Smooth muscle cell (in vitro differentiated cells): ENCODE measurements at regions not wholly inside any gene's neighbourhood (a gene's known extent, or its start where the extent isn't known, plus 50 kb on each side); places are given as distances from the start of the nearest gene placed in this dataset.

ENCODE experiments used
- DNase-seq: peaks from one replicate; lab custom pipeline; 2025; ENCODE audit not compliant: unreplicated experiment; lab: John Stamatoyannopoulos, UW
- H2AFZ ChIP-seq: fragments of 200-600 bp; sonication (generic); 2 replicates; pipeline ENCODE4 v1.6.0; 2016; ENCODE audit warnings: antibody characterized with exemption, low read depth, mild to moderate bottlenecking
- H3F3A ChIP-seq: fragments of 200-600 bp; sonication (generic); 2 replicates; pipeline ENCODE4 v1.6.0; 2017; ENCODE audit warnings: antibody characterized with exemption, low read depth
- H3K27ac ChIP-seq: fragments of 200-600 bp; sonication (generic); 2 replicates; pipeline ENCODE4 v1.5.1; 2016; ENCODE audit warnings: low read depth, mild to moderate bottlenecking
- H3K27me3 ChIP-seq: fragments of 200-600 bp; sonication (generic); 2 replicates; pipeline ENCODE4 v1.6.1; 2016; ENCODE audit warnings: low read depth, mild to moderate bottlenecking
- H3K36me3 ChIP-seq: fragments of 200-600 bp; sonication (generic); 2 replicates; pipeline ENCODE4 v1.5.1; 2016; ENCODE audit warnings: low read depth
- H3K4me1 ChIP-seq: fragments of 200-600 bp; sonication (generic); 2 replicates; pipeline ENCODE4 v1.5.1; 2016; ENCODE audit warnings: low read depth
- H3K4me2 ChIP-seq: fragments of 200-600 bp; sonication (generic); 2 replicates; pipeline ENCODE4 v1.6.0; 2016; ENCODE audit warnings: mild to moderate bottlenecking
- H3K4me3 ChIP-seq: fragments of 200-600 bp; sonication (generic); 2 replicates; pipeline ENCODE4 v1.5.1; 2016; ENCODE audit warnings: mild to moderate bottlenecking
- H3K79me2 ChIP-seq: fragments of 200-600 bp; sonication (generic); 2 replicates; pipeline ENCODE4 v1.6.0; 2016; ENCODE audit warnings: low read depth, mild to moderate bottlenecking
- H3K9ac ChIP-seq: fragments of 200-600 bp; sonication (generic); 2 replicates; pipeline ENCODE4 v1.6.0; 2016; ENCODE audit warnings: low read depth
- H3K9me3 ChIP-seq: fragments of 200-600 bp; sonication (generic); replicated peaks from 2 replicates; pipeline ENCODE4 v1.5.1; 2016; ENCODE audit warnings: low read depth
- H4K20me1 ChIP-seq: fragments of 200-600 bp; sonication (generic); 2 replicates; pipeline ENCODE4 v1.6.0; 2016; ENCODE audit warnings: low read depth
- CTCF ChIP-seq: fragments of 200-600 bp; sonication (generic); IDR thresholded peaks from 2 replicates; pipeline ENCODE4 v1.5.1; 2017; ENCODE audit warnings: borderline replicate concordance, mild to moderate bottlenecking, antibody characterized with exemption; ENCODE audit not compliant: insufficient read depth, poor library complexity, severe bottlenecking
- WGBS: methylation state at CpG from one replicate; pipeline ENCODE4 v1.1.7; 2016; ENCODE audit warnings: low lambda C conversion rate; 5-methylcytosine and 5-hydroxymethylcytosine counted together

GRCh38 chr20:60137657-60138245 lies 179.5 kb downstream of the CDH26 start:
- H2AFZ ChIP-seq: no peak overlapping the region

GRCh38 chr20:60138256-60139220 lies 180.3 kb downstream of the CDH26 start:
- H4K20me1 ChIP-seq: no peaks in the 10 kb centered on the region
- no peaks in the 10 kb centered on the region for H3K4me1 ChIP-seq
- no peak for TF ChIP-seq CTCF
- H3K79me2 ChIP-seq: no peaks in the 10 kb centered on the region
- no peak overlapping the region for H3K4me3 ChIP-seq
- H3K27ac ChIP-seq: no peak overlapping the region
- H3F3A ChIP-seq: no peaks in the 10 kb centered on the region
- no peak overlapping the region for H3K9ac ChIP-seq
- no peak overlapping the region for H3K4me2 ChIP-seq
- H3K9me3 ChIP-seq: no peaks in the 10 kb centered on the region
- no peak for DNase-seq
- 92% methylated on average over 39 of the region's 39 CpGs for WGBS
- H2AFZ ChIP-seq: no peak overlapping the region
- H3K36me3 ChIP-seq: no peaks in the 10 kb centered on the region
- no peaks in the 10 kb centered on the region for H3K27me3 ChIP-seq

More at GRCh38 chr20:60137657-60138245, 179.5 kb downstream of the CDH26 start:
- H3K4me2 ChIP-seq: no peak overlapping the region
- H3K9me3 ChIP-seq: no peaks in the 10 kb centered on the region
- TF ChIP-seq CTCF: peak; percentile 25
- H3K27ac ChIP-seq: no peak overlapping the region
- no peaks in the 10 kb centered on the region for H3K27me3 ChIP-seq
- H4K20me1 ChIP-seq: no peaks in the 10 kb centered on the region
- H3F3A ChIP-seq: no peaks in the 10 kb centered on the region
- no peaks in the 10 kb centered on the region for H3K79me2 ChIP-seq
- no peaks in the 10 kb centered on the region for H3K4me1 ChIP-seq
- 80% methylated on average over 3 of the region's 3 CpGs for WGBS
- no peaks in the 10 kb centered on the region for H3K36me3 ChIP-seq
- no peak overlapping the region for H3K9ac ChIP-seq
- no peak for DNase-seq
- no peak overlapping the region for H3K4me3 ChIP-seq

GRCh38 chr20:60139663-60140446 lies 181.6 kb downstream of the CDH26 start:
- Histone ChIP-seq H3K4me1 (no peaks in the 10 kb centered on the region), H3K9ac (no peak overlapping the region), H4K20me1 (no peaks in the 10 kb centered on the region), H3F3A (no peaks in the 10 kb centered on the region), H3K79me2 (no peaks in the 10 kb centered on the region), H2AFZ (no peak overlapping the region), H3K4me2 (no peak overlapping the region), H3K36me3 (no peaks in the 10 kb centered on the region), H3K27ac (no peak overlapping the region), H3K4me3 (no peak overlapping the region), H3K9me3 (no peaks in the 10 kb centered on the region), H3K27me3 (no peaks in the 10 kb centered on the region)
- DNase-seq: no peak
- WGBS: 94% methylated on average over 11 of the region's 11 CpGs
- TF ChIP-seq CTCF: no peak
